Body of pancreas (tissue), 4 donors: ENCODE measurements at regions not wholly inside any gene's neighbourhood (a gene's known extent, or its start where the extent isn't known, plus 50 kb on each side); places are given as distances from the start of the nearest gene placed in this dataset.

Experiments used
- ATAC-seq: fragments of 150-250 bp; one replicate; pipeline ENCODE4 v1.9.1; 2016
- DNase-seq, 4 donors: peaks; one replicate each; pipeline ENCODE4 v3.0.0-alpha.2; 2019
- H3K27ac ChIP-seq, 4 donors: fragments of 200-600 bp; sonication (generic); 1 replicate in 3 of 4; 2 replicates in 1 of 4; pipeline versions ENCODE4 v1.5.1 to v1.6.1; 2016 to 2019; ENCODE audit warnings: mild to moderate bottlenecking in 1 of 4, mixed read lengths in 1 of 4, moderate library complexity in 1 of 4
- H3K27me3 ChIP-seq, 2 donors: fragments of 200-600 bp; sonication (generic); one replicate each; pipeline ENCODE4 v1.6.0; 2016; ENCODE audit warnings: mild to moderate bottlenecking in 1 of 2
- H3K36me3 ChIP-seq, 2 donors: fragments of 200-600 bp; sonication (generic); replicated peaks in 1 of 2; 2 replicates each; pipeline ENCODE4 v1.5.1; 2016; ENCODE audit warnings: low read depth in 2 of 2; ENCODE audit not compliant: insufficient read depth in 1 of 2
- H3K4me1 ChIP-seq: fragments of 200-600 bp; sonication (generic); one replicate; pipeline ENCODE4 v1.6.0; 2016
- H3K4me3 ChIP-seq, 2 donors: fragments of 200-600 bp; sonication (generic); 1 replicate in 1 of 2; 2 replicates in 1 of 2; pipeline ENCODE4 v1.5.1; 2016 to 2019
- H3K9me3 ChIP-seq, 3 donors: fragments of 200-600 bp; sonication (generic); 1 replicate in 2 of 3; 2 replicates in 1 of 3; pipeline ENCODE4 v1.5.1; 2016
- CTCF ChIP-seq, 7 experiments: fragments of 450-650 bp in 4 of 7; fragments of 200-600 bp in 3 of 7; sonication (generic) in 3 of 7; IDR thresholded peaks; one replicate each; pipeline ENCODE4 v1.5.1; 2016 to 2019; ENCODE audit warnings: antibody characterized with exemption in 7 of 7
- POLR2A ChIP-seq, 3 donors: fragments of 450-650 bp; IDR thresholded peaks; one replicate each; pipeline ENCODE4 v1.6.1; 2016; ENCODE audit warnings: antibody characterized with exemption in 3 of 3, mild to moderate bottlenecking in 2 of 3
- WGBS, 2 donors: methylation state at CpG; one replicate each; pipeline ENCODE4 v1.1.5; 2017; 5-methylcytosine and 5-hydroxymethylcytosine counted together
- intact Hi-C: fragments of 100-400 bp; cut with DNase I; formaldehyde crosslinking; loops from one replicate; pipeline ENCODE4 v1.15.1; 2023

- DNase-seq = no peak
- no peak for ATAC-seq
- Histone ChIP-seq H3K4me3 (no peak overlapping the region), H3K9me3 (no peaks in the 10 kb centered on the region), H3K4me1 (no peaks in the 10 kb centered on the region), H3K27me3 (no peaks in the 10 kb centered on the region), H3K27ac (no peak overlapping the region), H3K36me3 (no peaks in the 10 kb centered on the region)
- TF ChIP-seq POLR2A (IDR thresholded peaks at IDR 0.05) = no peak
- no peak for TF ChIP-seq CTCF (IDR thresholded peaks at IDR 0.05)
- intact Hi-C loops = no loop called here
- 73 to 89% methylated on average over 1 of the region's 1 CpG for WGBS, 2 donors
Measured at GRCh38 chr12:43120150-43120549, 431.9 kb downstream of the ADAMTS20 start.

GRCh38 chr12:43118881-43119280 is 433.1 kb downstream of the ADAMTS20 start:
- ATAC-seq = no peak
- intact Hi-C loops = no loop called here
- Histone ChIP-seq H3K36me3 (no peaks in the 10 kb centered on the region), H3K9me3 (no peaks in the 10 kb centered on the region), H3K27ac (no peak overlapping the region), H3K4me3 (no peak overlapping the region), H3K4me1 (no peaks in the 10 kb centered on the region), H3K27me3 (no peaks in the 10 kb centered on the region)
- no peak for TF ChIP-seq CTCF (IDR thresholded peaks at IDR 0.05)
- no peak for TF ChIP-seq POLR2A (IDR thresholded peaks at IDR 0.05)
- no peak for DNase-seq

- Histone ChIP-seq H3K4me1 (no peaks in the 10 kb centered on the region), H3K4me3 (no peak overlapping the region), H3K36me3 (no peaks in the 10 kb centered on the region), H3K27me3 (no peaks in the 10 kb centered on the region), H3K9me3 (no peaks in the 10 kb centered on the region), H3K27ac (no peak overlapping the region)
- DNase-seq (no peak), ATAC-seq (no peak)
- intact Hi-C loops = no loop called here
- no peak for TF ChIP-seq CTCF (IDR thresholded peaks at IDR 0.05)
- no peak for TF ChIP-seq POLR2A (IDR thresholded peaks at IDR 0.05)
Measured at GRCh38 chr12:43118234-43118633, 433.8 kb downstream of the ADAMTS20 start.

- WGBS, 2 donors = 53 to 60% methylated on average over 3 of the region's 3 CpGs
- Histone ChIP-seq H3K27me3 (no peaks in the 10 kb centered on the region), H3K9me3 (no peaks in the 10 kb centered on the region), H3K4me1 (no peaks in the 10 kb centered on the region), H3K27ac (no peak overlapping the region), H3K4me3 (no peak overlapping the region), H3K36me3 (no peaks in the 10 kb centered on the region)
- no peak for DNase-seq
- ATAC-seq = no peak
- intact Hi-C loops = no loop called here
- TF ChIP-seq POLR2A (IDR thresholded peaks at IDR 0.05) (no peak), CTCF (IDR thresholded peaks at IDR 0.05) (no peak)
Measured at GRCh38 chr12:43117226-43117930, 434.6 kb downstream of the ADAMTS20 start.

- no peak for DNase-seq
- H3K27ac ChIP-seq = no peak overlapping the region
- intact Hi-C loops = no loop called here
- no peaks in the 10 kb centered on the region for H3K27me3 ChIP-seq
- H3K4me3 ChIP-seq = no peak overlapping the region
- 82 to 89% methylated on average over 4 of the region's 4 CpGs for WGBS, 2 donors
- no peaks in the 10 kb centered on the region for H3K36me3 ChIP-seq
- no peak for ATAC-seq
- no peaks in the 10 kb centered on the region for H3K9me3 ChIP-seq
- no peaks in the 10 kb centered on the region for H3K4me1 ChIP-seq
- TF ChIP-seq POLR2A (IDR thresholded peaks at IDR 0.05) (no peak), CTCF (IDR thresholded peaks at IDR 0.05) (no peak)
Measured at GRCh38 chr12:43115441-43116160, 436.4 kb downstream of the ADAMTS20 start.
